ENCODE measurements at regions not wholly inside any gene's neighbourhood (a gene's known extent, or its start where the extent isn't known, plus 50 kb on each side); places are given as distances from the start of the nearest gene placed in this dataset.

GRCh38 chr2:16330012-16330411 lies 335.6 kb downstream of the CYRIA start:
- ATAC-seq = no peak

- ATAC-seq = no peak
Measured at GRCh38 chr2:16329421-16329820, 336.2 kb downstream of the CYRIA start.

GRCh38 chr2:16328521-16329190 lies 337.0 kb downstream of the CYRIA start:
- no peak for ATAC-seq

- no peak for ATAC-seq
Measured at GRCh38 chr2:16327326-16327725, 338.3 kb downstream of the CYRIA start.

- ATAC-seq = no peak
Measured at GRCh38 chr2:16326711-16327300, 338.8 kb downstream of the CYRIA start.

GRCh38 chr2:16325976-16326510 lies 339.6 kb downstream of the CYRIA start:
- ATAC-seq = no peak

GRCh38 chr2:16325016-16325975 lies 340.3 kb downstream of the CYRIA start:
- no peak for ATAC-seq

- no peak for ATAC-seq
Measured at GRCh38 chr2:16324544-16324937, 341.1 kb downstream of the CYRIA start.

GRCh38 chr2:16323551-16324543 lies 341.8 kb downstream of the CYRIA start:
- no peak for ATAC-seq

GRCh38 chr2:16323126-16323520 lies 342.5 kb downstream of the CYRIA start:
- no peak for ATAC-seq

GRCh38 chr2:16322308-16323125 lies 343.1 kb downstream of the CYRIA start:
- ATAC-seq = no peak

- no peak for ATAC-seq
Measured at GRCh38 chr2:16321872-16322271, 343.8 kb downstream of the CYRIA start.

- ATAC-seq = no peak
Measured at GRCh38 chr2:16321256-16321655, 344.4 kb downstream of the CYRIA start.

GRCh38 chr2:16320716-16321115 lies 344.9 kb downstream of the CYRIA start:
- ATAC-seq = no peak

- ATAC-seq = no peak
Measured at GRCh38 chr2:16319551-16320121, 346.0 kb downstream of the CYRIA start.

- ATAC-seq = no peak
Measured at GRCh38 chr2:16318474-16319195, 347.0 kb downstream of the CYRIA start.

GRCh38 chr2:16318051-16318450 lies 347.6 kb downstream of the CYRIA start:
- ATAC-seq = no peak

GRCh38 chr2:16317211-16317830 lies 348.3 kb downstream of the CYRIA start:
- no peak for ATAC-seq

GRCh38 chr2:16316456-16317210 lies 349.0 kb downstream of the CYRIA start:
- no peak for ATAC-seq
